ENCODE measurements at regions not wholly inside any gene's neighbourhood (a gene's known extent, or its start where the extent isn't known, plus 50 kb on each side); places are given as distances from the start of the nearest gene placed in this dataset.
A peak's percentile ranks its signal among the peaks of the same experiment; 100 is the strongest.

GRCh38 chr11:79610678-79611077 is 169.8 kb upstream of the TENM4 start:
- CTCF ChIA-PET = no interaction called here
- no peaks in the 10 kb centered on the region for H3K9me1 ChIP-seq (ENCODE audit: insufficient read depth, low read length)

More at GRCh38 chr11:79610678-79611077, 169.8 kb upstream of the TENM4 start:
- Histone ChIP-seq H3K4me1 (ENCODE audit: control insufficient read depth, insufficient read depth, low read length) (no peaks in the 10 kb centered on the region), H2BK15ac (ENCODE audit: low read depth, low read length) (no peak overlapping the region), H3K56ac (ENCODE audit: extremely low read depth, insufficient read depth, low read length) (no peak overlapping the region), H3K36me3 (ENCODE audit: control insufficient read depth, insufficient read depth, low read length) (no peaks in the 10 kb centered on the region), H3K9me3 (ENCODE audit: control insufficient read depth, insufficient read depth, low read length) (no peaks in the 10 kb centered on the region), H3K27ac (ENCODE audit: insufficient read depth, low read length) (no peak overlapping the region), H4K5ac (ENCODE audit: low read depth, low read length) (no peak overlapping the region), H2BK20ac (ENCODE audit: low read depth, low read length) (no peak overlapping the region), H2BK5ac (ENCODE audit: low read depth, low read length, poor library complexity, severe bottlenecking) (no peak overlapping the region), H2AFZ (replicated peaks; ENCODE audit: low read length, poor library complexity) (no peak overlapping the region), H3K23ac (ENCODE audit: low read depth, low read length) (no peak overlapping the region), H3K4me3 (ENCODE audit: insufficient read depth, low read depth, low read length) (no peak overlapping the region), H3K79me1 (ENCODE audit: low read depth in 1 of 2, low read length in 2 of 2) (no peaks in the 10 kb centered on the region), H3K9ac (ENCODE audit: low read depth, low read length) (no peak overlapping the region), H4K91ac (ENCODE audit: insufficient read depth, low read depth, low read length) (no peak overlapping the region), H3K4me2 (ENCODE audit: low read depth, low read length) (no peak overlapping the region), H4K20me1 (ENCODE audit: insufficient read depth, low read length) (no peaks in the 10 kb centered on the region), H2AK5ac (ENCODE audit: low read depth, low read length) (no peak overlapping the region), H3K18ac (ENCODE audit: low read depth, low read length) (no peak overlapping the region), H3K27me3 (ENCODE audit: control insufficient read depth, insufficient read depth, low read length) (no peaks in the 10 kb centered on the region), H2AK9ac (replicated peaks; ENCODE audit: low read depth, low read length, poor library complexity) (no peak overlapping the region), H2BK120ac (ENCODE audit: low read depth, low read length) (no peak overlapping the region), H3K4ac (ENCODE audit: low read depth, low read length) (no peak overlapping the region), H4K8ac (ENCODE audit: low read depth in 2 of 2, low read length in 2 of 2) (no peak overlapping the region), H3K14ac (replicated peaks; ENCODE audit: low read depth, low read length) (no peak overlapping the region)
- dilution Hi-C loops (cut with HindIII; ENCODE audit: low sequenced_read_pairs, unreplicated experiment) = no loop called here
- DNase-seq (no peak), ATAC-seq (ENCODE audit: low read depth) (no peak)
- BruUV-seq (replicated peaks) = no TSS peak
- POLR2A ChIA-PET (ENCODE audit: unreplicated experiment) = no interaction called here
- 65% methylated on average over 3 of the region's 7 CpGs; no CpG with 5 or more reads in 1 of the 2 experiments for WGBS, 2 experiments (ENCODE audit: extremely low coverage in 2 of 2, insufficient read length in 1 of 2)
- TF ChIP-seq CTCF (conservative IDR thresholded peaks at IDR 0.05; ENCODE audit: low read depth, low read length) = 0 out of 2 replicates have a peak, but pooled peaks have one; percentile 5
- no peak for TF ChIP-seq CHD1 (IDR thresholded peaks at IDR 0.05; ENCODE audit: low read depth, low read length)
- TF ChIP-seq NFE2L2 (IDR thresholded peaks at IDR 0.05; ENCODE audit: low read depth, low read length) = no peak
- TF ChIP-seq, protein P1, sequence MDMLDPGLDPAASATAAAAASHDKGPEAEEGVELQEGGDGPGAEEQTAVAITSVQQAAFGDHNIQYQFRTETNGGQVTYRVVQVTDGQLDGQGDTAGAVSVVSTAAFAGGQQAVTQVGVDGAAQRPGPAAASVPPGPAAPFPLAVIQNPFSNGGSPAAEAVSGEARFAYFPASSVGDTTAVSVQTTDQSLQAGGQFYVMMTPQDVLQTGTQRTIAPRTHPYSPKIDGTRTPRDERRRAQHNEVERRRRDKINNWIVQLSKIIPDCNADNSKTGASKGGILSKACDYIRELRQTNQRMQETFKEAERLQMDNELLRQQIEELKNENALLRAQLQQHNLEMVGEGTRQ (IDR thresholded peaks at IDR 0.05; ENCODE audit: low read depth, low read length) = no peak
- TF ChIP-seq POLR2A (IDR thresholded peaks at IDR 0.05; ENCODE audit: low read depth, low read length) = no peak
- TF ChIP-seq RFX5 (IDR thresholded peaks at IDR 0.05; ENCODE audit: low read depth, low read length) = no peak
- no peak for TF ChIP-seq CEBPB (IDR thresholded peaks at IDR 0.05; ENCODE audit: low read depth, low read length)
- in situ Hi-C loops (cut with MboI; ENCODE audit: low sequenced_read_pairs) = no loop called here
- intact Hi-C loops (cut with micrococcal nuclease) = no loop called here
